ENCODE measurements at regions not wholly inside any gene's neighbourhood (a gene's known extent, or its start where the extent isn't known, plus 50 kb on each side); places are given as distances from the start of the nearest gene placed in this dataset.

DNA sequence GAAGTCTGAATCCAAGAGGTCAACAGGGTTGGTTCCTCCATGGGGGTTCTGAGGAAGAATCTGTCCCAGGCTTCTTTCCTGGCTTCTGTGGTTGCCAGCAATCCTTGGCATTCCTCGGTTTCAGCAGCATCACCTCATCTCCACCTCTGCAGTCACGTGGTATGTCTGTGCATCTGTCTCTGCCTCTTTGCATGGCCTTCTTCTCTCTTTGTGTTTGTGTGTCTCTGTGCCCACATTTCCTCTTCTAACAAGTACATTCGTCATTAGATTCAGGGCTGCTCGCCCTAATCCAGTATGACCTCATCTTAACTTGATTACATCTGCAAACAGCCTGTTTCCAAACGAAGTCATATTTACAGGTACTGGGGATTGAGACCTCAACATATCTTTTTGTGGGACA, 114.0 kb downstream of the BCOR start:
- Histone ChIP-seq H3K9me2 (replicated peaks; ENCODE audit: control insufficient read depth, low read length) (no peaks in the 10 kb centered on the region), H3K36me3 (ENCODE audit: control insufficient read depth, low read length) (no peaks in the 10 kb centered on the region), H4K20me1 (ENCODE audit: control insufficient read depth, insufficient read depth, low read depth, low read length) (no peaks in the 10 kb centered on the region), H3K27me3 (ENCODE audit: control insufficient read depth, low read length) (no peaks in the 10 kb centered on the region), H3K4me2 (ENCODE audit: low read length) (no peak overlapping the region), H3K27ac (ENCODE audit: low read depth, low read length) (no peak overlapping the region), H3F3A (ENCODE audit: control insufficient read depth, insufficient read depth) (no peaks in the 10 kb centered on the region), H3K4me3 (ENCODE audit: low read length) (no peak overlapping the region), H3K79me2 (ENCODE audit: control insufficient read depth, low read length) (no peaks in the 10 kb centered on the region), H3K9me3 (ENCODE audit: control insufficient read depth, insufficient read depth, low read length) (no peaks in the 10 kb centered on the region), H3K4me1 (ENCODE audit: control insufficient read depth, low read length) (no peaks in the 10 kb centered on the region)
- TF ChIP-seq EZH2phosphoT487 (IDR thresholded peaks at IDR 0.05; ENCODE audit: borderline replicate concordance, low read length): no peak
- TF ChIP-seq, protein P1, sequence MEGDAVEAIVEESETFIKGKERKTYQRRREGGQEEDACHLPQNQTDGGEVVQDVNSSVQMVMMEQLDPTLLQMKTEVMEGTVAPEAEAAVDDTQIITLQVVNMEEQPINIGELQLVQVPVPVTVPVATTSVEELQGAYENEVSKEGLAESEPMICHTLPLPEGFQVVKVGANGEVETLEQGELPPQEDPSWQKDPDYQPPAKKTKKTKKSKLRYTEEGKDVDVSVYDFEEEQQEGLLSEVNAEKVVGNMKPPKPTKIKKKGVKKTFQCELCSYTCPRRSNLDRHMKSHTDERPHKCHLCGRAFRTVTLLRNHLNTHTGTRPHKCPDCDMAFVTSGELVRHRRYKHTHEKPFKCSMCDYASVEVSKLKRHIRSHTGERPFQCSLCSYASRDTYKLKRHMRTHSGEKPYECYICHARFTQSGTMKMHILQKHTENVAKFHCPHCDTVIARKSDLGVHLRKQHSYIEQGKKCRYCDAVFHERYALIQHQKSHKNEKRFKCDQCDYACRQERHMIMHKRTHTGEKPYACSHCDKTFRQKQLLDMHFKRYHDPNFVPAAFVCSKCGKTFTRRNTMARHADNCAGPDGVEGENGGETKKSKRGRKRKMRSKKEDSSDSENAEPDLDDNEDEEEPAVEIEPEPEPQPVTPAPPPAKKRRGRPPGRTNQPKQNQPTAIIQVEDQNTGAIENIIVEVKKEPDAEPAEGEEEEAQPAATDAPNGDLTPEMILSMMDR (IDR thresholded peaks at IDR 0.05; ENCODE audit: low read depth, low read length, poor library complexity, severe bottlenecking): no peak

DNA sequence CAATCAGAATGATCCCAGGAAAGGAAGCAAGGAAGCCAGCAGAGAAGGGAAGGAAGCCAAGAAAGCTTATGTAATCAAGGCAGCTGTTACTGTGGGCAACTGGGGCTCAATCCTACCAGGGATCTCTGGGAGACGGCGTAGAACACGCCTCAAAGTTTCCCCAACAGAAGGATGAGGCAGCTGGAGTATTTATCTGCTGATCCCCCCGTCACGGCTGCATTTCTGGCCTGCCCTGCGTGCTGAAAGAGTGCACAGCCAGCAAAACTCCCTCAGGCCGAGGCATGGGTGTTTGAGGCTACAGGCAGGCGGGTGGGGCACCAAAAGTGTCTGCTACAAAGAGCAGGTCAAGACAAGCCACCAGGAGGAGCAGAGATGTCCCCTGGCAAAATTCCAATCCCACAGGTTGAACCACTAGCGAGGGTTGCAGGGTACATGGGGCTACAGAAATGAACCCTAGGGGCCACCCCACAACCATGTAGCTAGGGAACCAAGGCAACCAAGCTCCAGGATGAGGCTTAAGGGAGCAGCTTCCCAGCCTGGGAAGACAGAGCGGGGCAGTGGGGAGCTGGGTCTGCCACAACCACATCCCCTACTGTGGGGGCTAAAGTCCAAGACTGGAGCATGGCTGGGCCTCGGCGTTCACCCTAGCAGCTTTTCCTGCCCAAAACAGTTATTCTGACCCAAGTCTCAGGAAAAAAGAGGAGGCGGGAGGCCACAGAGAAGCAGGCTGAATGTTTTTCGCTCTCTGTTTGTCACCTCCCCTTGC, 113.4 kb downstream of the BCOR start:
- no peaks in the 10 kb centered on the region for H3F3A ChIP-seq (ENCODE audit: control insufficient read depth, insufficient read depth)
- H3K9me2 ChIP-seq (replicated peaks; ENCODE audit: control insufficient read depth, low read length): no peaks in the 10 kb centered on the region
- TF ChIP-seq, protein P1 (IDR thresholded peaks at IDR 0.05; ENCODE audit: low read depth, low read length, poor library complexity, severe bottlenecking): no peak
- no peak for TF ChIP-seq EZH2phosphoT487 (IDR thresholded peaks at IDR 0.05; ENCODE audit: borderline replicate concordance, low read length)
- H3K27ac ChIP-seq (ENCODE audit: low read depth, low read length): no peak overlapping the region
- no peak overlapping the region for H3K4me3 ChIP-seq (ENCODE audit: low read length)
- no peaks in the 10 kb centered on the region for H3K36me3 ChIP-seq (ENCODE audit: control insufficient read depth, low read length)
- H3K4me2 ChIP-seq (ENCODE audit: low read length): no peak overlapping the region
- H3K9me3 ChIP-seq (ENCODE audit: control insufficient read depth, insufficient read depth, low read length): no peaks in the 10 kb centered on the region
- no peaks in the 10 kb centered on the region for H3K79me2 ChIP-seq (ENCODE audit: control insufficient read depth, low read length)
- H3K4me1 ChIP-seq (ENCODE audit: control insufficient read depth, low read length): no peaks in the 10 kb centered on the region
- H4K20me1 ChIP-seq (ENCODE audit: control insufficient read depth, insufficient read depth, low read depth, low read length): no peaks in the 10 kb centered on the region
- no peaks in the 10 kb centered on the region for H3K27me3 ChIP-seq (ENCODE audit: control insufficient read depth, low read length)

DNA sequence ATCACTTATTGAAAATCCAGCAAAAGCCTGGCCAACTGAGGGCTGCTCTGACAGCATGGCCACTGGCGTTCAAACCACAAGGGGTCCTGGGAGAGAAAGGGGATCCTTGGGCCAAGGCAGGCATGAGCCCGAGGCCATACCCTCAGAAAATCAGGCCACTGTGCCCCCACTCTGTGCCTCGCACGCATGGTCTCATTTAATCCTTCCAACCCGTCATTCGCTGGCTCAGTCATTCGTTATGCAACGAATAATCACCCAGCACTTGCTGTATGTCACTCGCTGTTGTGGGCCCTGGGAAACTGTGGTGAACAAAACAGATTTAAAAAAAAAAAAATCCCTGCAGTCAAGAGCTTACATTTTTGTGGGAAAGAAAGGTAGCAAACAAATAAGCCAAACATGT, 112.7 kb downstream of the BCOR start:
- Histone ChIP-seq H3K9me3 (ENCODE audit: control insufficient read depth, insufficient read depth, low read length) (no peaks in the 10 kb centered on the region), H3F3A (ENCODE audit: control insufficient read depth, insufficient read depth) (no peaks in the 10 kb centered on the region), H3K27ac (ENCODE audit: low read depth, low read length) (no peak overlapping the region), H3K36me3 (ENCODE audit: control insufficient read depth, low read length) (no peaks in the 10 kb centered on the region), H3K4me2 (ENCODE audit: low read length) (no peak overlapping the region), H3K4me1 (ENCODE audit: control insufficient read depth, low read length) (no peaks in the 10 kb centered on the region), H4K20me1 (ENCODE audit: control insufficient read depth, insufficient read depth, low read depth, low read length) (no peaks in the 10 kb centered on the region), H3K4me3 (ENCODE audit: low read length) (no peak overlapping the region), H3K9me2 (replicated peaks; ENCODE audit: control insufficient read depth, low read length) (no peaks in the 10 kb centered on the region), H3K27me3 (ENCODE audit: control insufficient read depth, low read length) (no peaks in the 10 kb centered on the region), H3K79me2 (ENCODE audit: control insufficient read depth, low read length) (no peaks in the 10 kb centered on the region)
- TF ChIP-seq, protein P1 (IDR thresholded peaks at IDR 0.05; ENCODE audit: low read depth, low read length, poor library complexity, severe bottlenecking): no peak
- TF ChIP-seq EZH2phosphoT487 (IDR thresholded peaks at IDR 0.05; ENCODE audit: borderline replicate concordance, low read length): no peak

All from DOHH2 (cell line).